Trophoblast cell (in vitro differentiated cells and primary cell): ENCODE measurements at regions not wholly inside any gene's neighbourhood (a gene's known extent, or its start where the extent isn't known, plus 50 kb on each side); places are given as distances from the start of the nearest gene placed in this dataset.

Experiments
- DNase-seq, 2 donors: peaks; one replicate each; pipeline ENCODE4 v3.0.0-alpha.2; 2016
- H2AFZ ChIP-seq: 2 replicates; pipeline ENCODE4 v1.6.1; 2013; ENCODE audit warnings: low read length, moderate library complexity, mild to moderate bottlenecking; ENCODE audit not compliant: insufficient read depth, poor library complexity
- H2AK5ac ChIP-seq: 2 replicates; pipeline ENCODE4 v1.6.1; 2013; ENCODE audit warnings: mild to moderate bottlenecking, low read length
- H2BK120ac ChIP-seq: 2 replicates; pipeline ENCODE4 v1.6.1; 2013; ENCODE audit warnings: low read length, mild to moderate bottlenecking, moderate library complexity; ENCODE audit not compliant: insufficient read depth, poor library complexity
- H2BK12ac ChIP-seq: 2 replicates; pipeline ENCODE4 v1.6.1; 2013; ENCODE audit warnings: mild to moderate bottlenecking, low read length, moderate library complexity
- H2BK5ac ChIP-seq: 2 replicates; pipeline ENCODE4 v1.6.1; 2013; ENCODE audit warnings: low read length, low read depth, moderate library complexity, mild to moderate bottlenecking; ENCODE audit not compliant: poor library complexity
- H3K14ac ChIP-seq: 2 replicates; pipeline ENCODE4 v1.6.1; 2013; ENCODE audit warnings: mild to moderate bottlenecking, low read length
- H3K18ac ChIP-seq: 2 replicates; pipeline ENCODE4 v1.6.1; 2013; ENCODE audit warnings: mild to moderate bottlenecking, low read length
- H3K23ac ChIP-seq: 2 replicates; pipeline ENCODE4 v1.6.1; 2013; ENCODE audit warnings: low read length
- H3K27ac ChIP-seq: 2 replicates; pipeline ENCODE4 v1.5.1; 2013; ENCODE audit warnings: low read depth, mild to moderate bottlenecking, inconsistent platforms, low read length, moderate library complexity
- H3K27me3 ChIP-seq: 2 replicates; pipeline ENCODE4 v1.6.1; 2013; ENCODE audit warnings: inconsistent platforms, mild to moderate bottlenecking, low read length, moderate library complexity; ENCODE audit not compliant: insufficient read depth
- H3K36me3 ChIP-seq, 2 experiments: 1 replicate in 1 of 2; 2 replicates in 1 of 2; pipeline ENCODE4 v1.6.1; 2013; ENCODE audit warnings: low read length in 2 of 2, mild to moderate bottlenecking in 2 of 2, moderate library complexity in 1 of 2; ENCODE audit not compliant: insufficient read depth in 2 of 2, control insufficient read depth in 1 of 2
- H3K4ac ChIP-seq: 2 replicates; pipeline ENCODE4 v1.6.1; 2013; ENCODE audit warnings: low read depth, mild to moderate bottlenecking, low read length, moderate library complexity
- H3K4me1 ChIP-seq, 2 experiments: 1 replicate in 1 of 2; 2 replicates in 1 of 2; pipeline ENCODE4 v1.6.1; 2013; ENCODE audit warnings: low read length in 2 of 2, mild to moderate bottlenecking in 2 of 2, moderate library complexity in 1 of 2; ENCODE audit not compliant: insufficient read depth in 2 of 2, control insufficient read depth in 1 of 2
- H3K4me2 ChIP-seq: 2 replicates; pipeline ENCODE4 v1.6.1; 2013; ENCODE audit warnings: inconsistent platforms, mild to moderate bottlenecking, low read length, moderate library complexity
- H3K4me3 ChIP-seq: 2 replicates; pipeline ENCODE4 v1.5.1; 2013; ENCODE audit warnings: mild to moderate bottlenecking, low read depth, low read length, inconsistent platforms
- H3K79me1 ChIP-seq: one replicate; pipeline ENCODE4 v1.6.1; 2013; ENCODE audit warnings: low read length
- H3K79me2 ChIP-seq: 2 replicates; pipeline ENCODE4 v1.6.1; 2013; ENCODE audit warnings: low read length, mild to moderate bottlenecking; ENCODE audit not compliant: control insufficient read depth, insufficient read depth, poor library complexity
- H3K9ac ChIP-seq: 2 replicates; pipeline ENCODE4 v1.6.1; 2013; ENCODE audit warnings: mild to moderate bottlenecking, low read length
- H3K9me3 ChIP-seq: 2 replicates; pipeline ENCODE4 v1.6.1; 2013; ENCODE audit warnings: low read depth, mild to moderate bottlenecking, control low read depth, inconsistent platforms, low read length; ENCODE audit not compliant: insufficient read depth
- H4K12ac ChIP-seq: 2 replicates; pipeline ENCODE4 v1.6.1; 2013; ENCODE audit warnings: low read depth, mild to moderate bottlenecking, low read length, moderate library complexity
- H4K8ac ChIP-seq: 2 replicates; pipeline ENCODE4 v1.6.1; 2013; ENCODE audit warnings: low read depth, mild to moderate bottlenecking, low read length, moderate library complexity
- H4K91ac ChIP-seq: one replicate; pipeline ENCODE4 v1.6.1; 2013; ENCODE audit warnings: low read depth, mild to moderate bottlenecking, low read length, moderate library complexity
- WGBS: extraction: QIAGEN DNeasy Blood & Tissue Kit; methylation state at CpG from one replicate; pipeline ENCODE4 v1.1.7; 2013; ENCODE audit warnings: missing lambda C conversion rate; ENCODE audit not compliant: insufficient read length, insufficient coverage; ENCODE audit errors: extremely low coverage; 5-methylcytosine and 5-hydroxymethylcytosine counted together

DNA sequence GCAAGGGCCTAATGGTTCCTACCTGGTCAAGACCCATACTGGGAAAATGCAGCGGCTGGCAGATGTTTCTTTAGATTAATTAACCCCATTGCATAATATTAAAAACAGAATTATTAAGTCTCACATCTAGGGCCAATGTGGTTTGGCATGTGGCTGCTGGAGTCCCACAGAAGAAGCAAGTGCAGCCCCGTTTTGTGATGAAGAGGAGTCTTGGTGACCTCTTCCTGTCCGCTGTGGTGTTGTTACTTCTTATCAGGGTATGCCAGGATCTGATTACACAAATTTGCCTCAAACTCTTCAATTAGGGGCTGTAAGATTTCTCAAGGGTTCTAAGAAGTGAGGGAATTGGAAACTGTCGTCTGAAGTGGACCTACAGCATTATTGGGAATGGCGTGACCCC lies 240.3 kb downstream of the SEC23IP start:
- Histone ChIP-seq H3K14ac (no peak overlapping the region), H2AK5ac (no peak overlapping the region), H3K4me3 (no peak overlapping the region), H2BK5ac (no peak overlapping the region), H3K4me2 (no peak overlapping the region), H3K27me3 (no peaks in the 10 kb centered on the region), H2BK120ac (no peak overlapping the region), H3K4me1 (peaks cover 5% of the 10 kb centered on the region in 2 experiments), H2AFZ (no peak overlapping the region), H4K12ac (no peak overlapping the region), H3K9ac (no peak overlapping the region), H2BK12ac (no peak overlapping the region), H3K18ac (no peak overlapping the region), H3K79me1 (peaks cover 3% of the 10 kb centered on the region), H4K91ac (no peak overlapping the region), H3K36me3 (no peaks in the 10 kb centered on the region), H3K23ac (no peak overlapping the region), H3K79me2 (no peaks in the 10 kb centered on the region), H3K4ac (no peak overlapping the region), H4K8ac (no peak overlapping the region), H3K9me3 (no peaks in the 10 kb centered on the region), H3K27ac (no peak overlapping the region)
- DNase-seq: no peak
- WGBS: no CpG with 5 or more reads among the region's 5 CpGs

DNA sequence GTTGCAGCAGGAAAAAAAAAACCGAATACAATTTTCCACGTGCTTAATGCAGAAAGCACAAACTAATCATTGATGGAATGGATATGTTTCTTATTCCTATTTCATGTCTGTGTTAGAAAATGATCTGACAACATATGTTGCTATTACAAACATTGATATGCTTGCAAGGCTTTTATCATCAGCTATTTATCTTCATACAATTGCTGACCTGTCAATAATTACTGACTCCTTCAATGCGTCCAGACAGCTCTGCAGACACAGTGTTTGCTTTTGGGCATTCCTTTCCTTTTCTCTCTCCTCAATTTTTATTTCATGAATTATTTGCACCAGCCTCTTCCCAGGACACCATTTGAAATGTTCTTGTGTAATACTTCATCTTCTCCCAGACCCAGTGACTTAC lies 246.2 kb downstream of the SEC23IP start:
- H3K9me3 ChIP-seq: no peaks in the 10 kb centered on the region
- no peaks in the 10 kb centered on the region for H3K36me3 ChIP-seq
- no peak overlapping the region for H2AFZ ChIP-seq
- no peak overlapping the region for H4K12ac ChIP-seq
- no peak overlapping the region for H3K14ac ChIP-seq
- no peak overlapping the region for H4K91ac ChIP-seq
- H2BK120ac ChIP-seq: no peak overlapping the region
- no peaks in the 10 kb centered on the region for H3K27me3 ChIP-seq
- H3K9ac ChIP-seq: no peak overlapping the region
- no peak for DNase-seq
- no peak overlapping the region for H2BK12ac ChIP-seq
- H3K4me3 ChIP-seq: no peak overlapping the region
- no peak overlapping the region for H3K27ac ChIP-seq
- H3K79me1 ChIP-seq: no peaks in the 10 kb centered on the region
- no peak overlapping the region for H2AK5ac ChIP-seq
- H3K4me2 ChIP-seq: no peak overlapping the region
- H3K23ac ChIP-seq: no peak overlapping the region
- H3K4me1 ChIP-seq: no peaks in the 10 kb centered on the region
- no CpG with 5 or more reads among the region's 3 CpGs for WGBS
- no peak overlapping the region for H2BK5ac ChIP-seq
- no peak overlapping the region for H4K8ac ChIP-seq
- H3K18ac ChIP-seq: no peak overlapping the region
- no peaks in the 10 kb centered on the region for H3K79me2 ChIP-seq
- H3K4ac ChIP-seq: no peak overlapping the region

DNA sequence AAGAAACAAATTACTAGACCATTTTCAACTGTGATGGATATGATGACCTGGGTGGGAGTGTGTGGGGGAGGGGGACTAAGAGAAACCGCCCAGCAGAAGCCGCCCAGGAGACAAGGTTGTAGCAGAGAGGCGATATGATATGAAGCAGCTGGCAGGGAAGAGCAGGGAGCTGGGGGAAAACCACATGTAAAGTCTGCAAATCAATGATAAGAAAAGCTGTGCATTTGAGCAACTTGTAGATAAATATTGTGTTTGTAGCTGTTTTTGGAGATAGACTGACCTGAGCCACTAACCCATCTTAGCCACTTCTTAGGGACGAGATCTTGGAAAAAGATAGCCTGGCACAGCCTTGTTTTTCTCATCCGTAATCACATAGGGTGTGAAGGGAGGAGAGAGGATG lies 252.6 kb downstream of the SEC23IP start:
- H3K79me2 ChIP-seq: no peaks in the 10 kb centered on the region
- no peak overlapping the region for H4K8ac ChIP-seq
- no peak overlapping the region for H4K12ac ChIP-seq
- no peaks in the 10 kb centered on the region for H3K36me3 ChIP-seq
- H4K91ac ChIP-seq: no peak overlapping the region
- H3K9me3 ChIP-seq: no peaks in the 10 kb centered on the region
- H3K18ac ChIP-seq: no peak overlapping the region
- no peak overlapping the region for H3K4ac ChIP-seq
- H3K23ac ChIP-seq: no peak overlapping the region
- H3K14ac ChIP-seq: no peak overlapping the region
- H2BK12ac ChIP-seq: no peak overlapping the region
- H3K4me3 ChIP-seq: no peak overlapping the region
- DNase-seq: no peak
- no peak overlapping the region for H2BK5ac ChIP-seq
- H3K4me2 ChIP-seq: no peak overlapping the region
- no peaks in the 10 kb centered on the region for H3K27me3 ChIP-seq
- no peak overlapping the region for H3K27ac ChIP-seq
- no peak overlapping the region for H2BK120ac ChIP-seq
- no peak overlapping the region for H2AFZ ChIP-seq
- no peak overlapping the region for H3K9ac ChIP-seq
- no peak overlapping the region for H2AK5ac ChIP-seq
- H3K4me1 ChIP-seq: no peaks in the 10 kb centered on the region
- no peaks in the 10 kb centered on the region for H3K79me1 ChIP-seq
- WGBS: no CpG with 5 or more reads among the region's 5 CpGs

DNA sequence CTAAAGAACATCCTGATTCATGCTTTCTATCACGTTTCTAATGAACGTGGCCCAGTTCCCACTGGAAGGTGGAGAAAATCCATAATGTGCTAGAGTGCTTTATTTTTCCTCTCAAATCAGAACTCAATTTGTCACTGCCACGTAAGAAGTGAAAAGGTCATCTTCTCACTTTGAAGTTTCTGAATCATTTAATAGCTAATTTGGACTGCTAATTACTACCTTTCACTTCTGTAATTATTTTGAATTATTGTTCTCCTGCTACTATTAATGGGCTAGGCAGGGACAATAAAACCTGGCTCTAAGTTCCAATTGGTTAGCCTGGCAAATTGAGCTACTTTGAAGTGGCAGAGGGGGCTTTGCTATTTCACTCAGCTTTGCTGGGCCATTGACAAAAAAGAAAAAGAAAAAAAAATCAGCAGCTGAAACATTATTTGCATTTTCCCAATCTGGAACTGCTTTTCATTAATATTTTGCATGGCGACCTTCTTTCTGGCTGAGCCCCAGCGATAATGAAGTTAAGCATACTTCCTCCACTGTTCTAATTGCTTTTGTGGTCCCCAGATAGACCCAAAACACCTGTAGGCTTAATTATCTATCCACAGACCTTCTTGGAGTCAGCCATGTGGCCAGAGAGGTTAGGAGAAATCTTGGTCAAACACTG lies 264.2 kb downstream of the SEC23IP start:
- H3K4ac ChIP-seq: no peak overlapping the region
- H2AK5ac ChIP-seq: no peak overlapping the region
- WGBS: no CpG with 5 or more reads among the region's 5 CpGs
- no peak overlapping the region for H3K4me3 ChIP-seq
- no peak overlapping the region for H4K8ac ChIP-seq
- no peak for DNase-seq
- H3K9me3 ChIP-seq: no peaks in the 10 kb centered on the region
- no peaks in the 10 kb centered on the region for H3K79me2 ChIP-seq
- H2BK12ac ChIP-seq: no peak overlapping the region
- H2AFZ ChIP-seq: no peak overlapping the region
- no peak overlapping the region for H4K12ac ChIP-seq
- H2BK5ac ChIP-seq: no peak overlapping the region
- H3K4me1 ChIP-seq: no peaks in the 10 kb centered on the region
- H3K18ac ChIP-seq: no peak overlapping the region
- H3K79me1 ChIP-seq: no peaks in the 10 kb centered on the region
- no peaks in the 10 kb centered on the region for H3K36me3 ChIP-seq
- no peak overlapping the region for H3K23ac ChIP-seq
- H2BK120ac ChIP-seq: no peak overlapping the region
- no peaks in the 10 kb centered on the region for H3K27me3 ChIP-seq
- no peak overlapping the region for H3K14ac ChIP-seq
- H3K27ac ChIP-seq: no peak overlapping the region
- H3K9ac ChIP-seq: no peak overlapping the region
- H4K91ac ChIP-seq: no peak overlapping the region
- no peak overlapping the region for H3K4me2 ChIP-seq
